Activated CD4-positive, alpha-beta memory T cell treated with anti-CD3 and anti-CD28 coated beads for 36 hours (primary cell): ENCODE measurements at regions not wholly inside any gene's neighbourhood (a gene's known extent, or its start where the extent isn't known, plus 50 kb on each side); places are given as distances from the start of the nearest gene placed in this dataset.

ENCODE experiments used
- CTCF ChIA-PET: fragments of 350-600 bp; sonication (Branson Sonifier 250); formaldehyde crosslinking; loops from one replicate; lab custom pipeline; 2021; ENCODE audit warnings: antibody characterized with exemption, inconsistent platforms; lab: Charles Lee
- POLR2A ChIA-PET: fragments of 350-600 bp; sonication (Branson Sonifier 250); formaldehyde crosslinking; loops from one replicate; lab custom pipeline; 2021; ENCODE audit warnings: antibody characterized with exemption; lab: Charles Lee
- DNase-seq: peaks from one replicate; pipeline ENCODE4 v3.0.0-alpha.2; 2020
- H3K27ac Mint-ChIP-seq: one replicate; pipeline ENCODE4 v1.8.0; 2021; ENCODE audit warnings: mixed read lengths
- H3K27me3 Mint-ChIP-seq: one replicate; pipeline ENCODE4 v1.8.0; 2021; ENCODE audit warnings: mixed read lengths
- H3K36me3 Mint-ChIP-seq: one replicate; pipeline ENCODE4 v1.8.0; 2021; ENCODE audit warnings: mixed read lengths
- H3K4me1 Mint-ChIP-seq: one replicate; pipeline ENCODE4 v1.8.0; 2021; ENCODE audit warnings: low read depth, mixed read lengths
- H3K4me3 Mint-ChIP-seq: one replicate; pipeline ENCODE4 v1.8.0; 2021; ENCODE audit warnings: mild to moderate bottlenecking, mixed read lengths
- H3K9me3 Mint-ChIP-seq: one replicate; pipeline ENCODE4 v1.8.0; 2021; ENCODE audit warnings: mixed read lengths
- intact Hi-C: fragments of 100-400 bp; cut with micrococcal nuclease; formaldehyde crosslinking; loops from one replicate; pipeline ENCODE4 v1.15.1; 2023

DNA sequence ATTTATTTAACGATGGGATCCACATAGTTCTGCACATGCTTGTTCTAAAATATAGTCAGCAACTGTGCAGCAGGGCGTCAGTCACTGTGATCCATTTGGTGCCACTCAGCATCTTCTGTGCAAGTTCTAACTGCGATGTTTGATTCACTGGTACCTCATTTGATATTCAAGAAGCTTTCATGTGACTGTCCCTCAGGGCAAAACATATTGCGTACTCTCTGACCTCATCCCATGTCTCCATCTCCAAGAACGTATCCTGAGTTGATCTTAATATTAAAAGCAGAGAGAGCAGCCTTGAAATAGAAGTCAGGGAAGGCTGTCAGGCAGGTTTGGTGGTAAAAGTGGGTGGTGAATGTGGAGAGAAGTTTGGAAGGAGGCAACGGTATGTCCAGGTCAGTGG lies 116.5 kb upstream of the ATP10B start:
- intact Hi-C loops, result no loop called here
- ChIA-PET CTCF (no interaction called here), POLR2A (no interaction called here)
- DNase-seq, result no peak
- Mint-ChIP-seq H3K4me3 (no peak overlapping the region), H3K27me3 (peaks cover 12% of the 10 kb centered on the region), H3K27ac (no peak overlapping the region), H3K36me3 (no peaks in the 10 kb centered on the region), H3K4me1 (no peaks in the 10 kb centered on the region), H3K9me3 (no peaks in the 10 kb centered on the region)

DNA sequence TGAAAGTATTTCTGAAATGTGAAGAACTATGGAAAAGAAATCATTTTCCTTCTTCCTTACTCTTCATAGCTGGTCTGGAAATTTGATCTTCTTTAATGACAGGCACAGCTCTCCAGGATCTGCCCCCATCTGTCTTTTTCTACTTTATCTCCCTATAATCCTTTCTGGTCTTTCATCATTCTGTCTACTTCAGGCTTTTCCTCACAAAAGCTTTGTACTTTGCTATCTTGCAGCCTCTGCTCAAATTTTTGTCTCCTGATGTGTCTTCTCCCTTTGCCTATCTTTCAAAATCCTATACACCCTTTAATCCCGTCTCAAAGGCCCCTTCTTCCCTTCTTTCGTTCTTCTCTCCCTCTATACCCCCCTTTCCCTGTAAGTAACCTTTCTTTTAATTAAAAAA lies 114.9 kb upstream of the ATP10B start:
- POLR2A ChIA-PET, result no interaction called here
- CTCF ChIA-PET, result no interaction called here
- Mint-ChIP-seq H3K9me3 (no peaks in the 10 kb centered on the region), H3K36me3 (no peaks in the 10 kb centered on the region), H3K4me3 (no peak overlapping the region), H3K27ac (no peak overlapping the region), H3K4me1 (no peaks in the 10 kb centered on the region), H3K27me3 (peaks cover 10% of the 10 kb centered on the region)
- no peak for DNase-seq
- intact Hi-C loops, result no loop called here

DNA sequence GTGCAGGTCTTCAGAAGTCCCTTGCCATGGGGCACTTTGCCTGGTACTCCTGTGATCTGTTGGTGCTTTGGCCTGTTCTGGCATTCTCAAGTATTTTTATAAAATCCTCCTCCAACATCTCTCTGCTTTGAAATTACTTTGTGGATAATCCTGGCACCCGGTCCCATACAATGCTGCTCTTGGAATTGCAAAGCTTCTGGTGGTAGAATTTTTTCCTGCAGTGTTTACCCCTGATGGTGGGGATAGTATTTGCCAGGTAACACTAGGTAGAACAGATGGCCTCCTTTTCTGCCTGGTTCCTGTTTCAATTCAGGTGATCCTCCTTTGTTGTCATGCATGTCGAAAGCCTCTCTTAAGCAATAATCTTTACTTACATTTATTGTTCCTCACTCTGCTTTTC lies 109.8 kb upstream of the ATP10B start:
- intact Hi-C loops, result no loop called here
- Mint-ChIP-seq H3K4me3 (no peak overlapping the region), H3K27ac (no peak overlapping the region), H3K27me3 (peaks cover 5% of the 10 kb centered on the region), H3K4me1 (no peaks in the 10 kb centered on the region), H3K36me3 (no peaks in the 10 kb centered on the region), H3K9me3 (no peaks in the 10 kb centered on the region)
- ChIA-PET POLR2A (no interaction called here), CTCF (no interaction called here)
- no peak for DNase-seq

DNA sequence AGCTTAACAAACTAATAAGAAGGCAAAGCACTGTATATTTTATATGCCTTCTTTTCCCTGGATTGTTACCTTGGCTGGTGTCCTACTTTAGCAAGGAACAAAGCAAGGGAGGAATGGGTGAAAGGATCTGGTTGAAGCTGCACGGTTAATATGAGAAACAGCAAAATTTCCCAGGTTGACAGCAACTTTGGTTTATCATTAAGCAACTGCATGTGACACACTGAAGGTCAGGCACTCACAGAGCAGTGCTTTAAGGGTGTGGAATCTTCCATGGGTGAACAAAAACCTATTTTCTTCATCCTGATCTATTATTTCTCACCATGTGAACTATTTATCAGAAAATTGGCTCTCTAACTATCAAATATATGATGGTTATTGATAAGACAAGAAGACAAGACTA lies 109.0 kb upstream of the ATP10B start:
- intact Hi-C loops, result no loop called here
- Mint-ChIP-seq H3K4me3 (no peak overlapping the region), H3K36me3 (no peaks in the 10 kb centered on the region), H3K27ac (no peak overlapping the region), H3K4me1 (no peaks in the 10 kb centered on the region), H3K27me3 (peaks cover 8% of the 10 kb centered on the region), H3K9me3 (no peaks in the 10 kb centered on the region)
- DNase-seq, result no peak
- ChIA-PET POLR2A (no interaction called here), CTCF (no interaction called here)

DNA sequence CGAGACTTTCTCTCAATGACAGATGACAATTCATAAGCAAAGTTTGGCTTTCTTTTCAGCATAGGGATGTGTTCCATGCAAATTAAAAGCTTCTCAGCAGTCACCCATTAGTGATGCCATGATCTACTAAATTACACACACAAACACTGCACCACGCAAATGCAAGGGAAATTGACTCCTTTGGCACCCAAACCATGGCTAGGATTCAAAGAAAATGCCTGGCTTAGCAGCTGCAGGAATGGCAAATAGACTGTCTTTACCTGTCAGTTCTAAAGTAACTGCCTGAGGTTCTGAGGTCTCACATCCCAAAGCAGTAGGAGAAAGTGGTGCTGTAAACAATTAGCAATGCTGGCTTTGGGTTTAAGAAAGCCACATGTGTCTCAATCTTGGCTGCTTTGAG lies 108.6 kb upstream of the ATP10B start:
- Mint-ChIP-seq H3K4me3 (no peak overlapping the region), H3K27ac (no peak overlapping the region), H3K36me3 (no peaks in the 10 kb centered on the region), H3K4me1 (no peaks in the 10 kb centered on the region), H3K27me3 (peaks cover 8% of the 10 kb centered on the region), H3K9me3 (no peaks in the 10 kb centered on the region)
- ChIA-PET POLR2A (no interaction called here), CTCF (no interaction called here)
- intact Hi-C loops, result no loop called here
- no peak for DNase-seq

DNA sequence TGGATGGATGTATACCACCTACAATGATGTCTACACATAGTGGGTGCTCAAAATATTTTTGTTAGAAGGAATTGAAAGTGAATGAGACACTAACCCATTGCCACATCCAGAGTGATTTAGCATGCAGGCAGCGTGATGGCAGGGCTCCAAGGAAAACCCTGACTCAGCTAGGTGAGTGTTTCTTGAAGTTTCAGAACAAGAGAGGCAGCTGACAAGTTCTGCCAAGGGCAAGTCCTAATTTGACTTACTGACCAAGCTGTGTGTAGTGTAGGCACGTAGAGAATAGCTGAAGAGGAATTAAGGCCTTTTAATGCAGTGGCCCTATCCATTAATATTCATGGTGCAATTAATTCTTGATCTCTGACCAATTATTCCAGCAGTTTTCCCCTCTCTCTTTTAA lies 107.8 kb upstream of the ATP10B start:
- Mint-ChIP-seq H3K4me1 (no peaks in the 10 kb centered on the region), H3K27me3 (peaks cover 8% of the 10 kb centered on the region), H3K36me3 (no peaks in the 10 kb centered on the region), H3K4me3 (no peak overlapping the region), H3K9me3 (no peaks in the 10 kb centered on the region), H3K27ac (no peak overlapping the region)
- intact Hi-C loops, result loop anchor here (10.0 kb wide), 1 partner anchor 525 kb away; no protein-coding TSS in a partner anchor
- peak; percentile 15 for DNase-seq
- CTCF ChIA-PET, result no interaction called here
- POLR2A ChIA-PET, result no interaction called here

DNA sequence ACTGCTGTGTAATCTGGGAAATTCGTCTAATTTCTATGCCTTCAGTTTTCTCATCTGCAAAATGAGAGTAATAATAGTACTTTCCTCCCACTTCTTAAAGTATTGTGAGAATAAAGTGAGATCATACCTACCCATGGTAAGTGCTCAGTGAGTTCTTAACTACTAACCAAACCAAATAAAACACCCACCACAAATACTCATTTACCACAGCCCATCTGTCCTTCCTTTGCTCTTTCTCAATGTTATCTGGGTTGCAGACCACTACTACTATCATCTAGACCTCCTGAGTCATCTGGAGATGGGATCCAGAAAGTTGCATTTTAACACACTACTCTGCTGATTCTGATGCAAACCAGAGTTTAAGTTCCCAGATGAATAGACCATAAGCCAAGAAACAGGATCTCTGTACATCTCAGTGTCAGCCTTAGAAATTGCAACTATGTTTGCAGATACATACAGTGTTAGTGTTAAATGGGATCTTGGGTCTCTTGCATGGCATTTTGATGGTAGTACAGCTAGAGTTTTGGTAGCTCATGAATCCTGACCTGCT lies 105.4 kb upstream of the ATP10B start:
- Mint-ChIP-seq H3K27me3 (peaks cover 8% of the 10 kb centered on the region), H3K9me3 (no peaks in the 10 kb centered on the region), H3K4me1 (no peaks in the 10 kb centered on the region), H3K27ac (no peak overlapping the region), H3K4me3 (no peak overlapping the region), H3K36me3 (no peaks in the 10 kb centered on the region)
- CTCF ChIA-PET, result no interaction called here
- intact Hi-C loops, result loop anchor here (10.0 kb wide), 1 partner anchor 523 kb away; no protein-coding TSS in a partner anchor
- no peak for DNase-seq
- POLR2A ChIA-PET, result no interaction called here

DNA sequence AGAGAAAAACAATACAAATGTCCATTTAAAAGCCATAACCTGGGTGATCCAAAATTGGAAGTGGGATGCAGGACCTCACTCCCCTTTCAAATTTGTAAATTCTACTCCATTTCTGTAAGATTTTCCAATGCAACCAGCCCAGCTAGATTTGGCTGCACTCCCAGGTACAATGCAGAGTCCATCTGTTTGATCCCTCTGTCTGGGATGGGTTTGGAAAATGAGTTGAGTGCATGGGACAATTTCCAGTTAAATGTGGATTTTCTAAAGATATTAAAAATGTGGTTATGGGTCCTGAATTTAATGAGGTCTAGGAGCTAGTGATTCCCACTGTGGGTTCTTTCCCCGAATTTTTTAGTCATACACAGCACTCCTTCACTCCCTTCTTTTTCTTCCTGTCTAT lies 104.0 kb upstream of the ATP10B start:
- H3K27ac Mint-ChIP-seq, result no peak overlapping the region
- H3K36me3 Mint-ChIP-seq, result no peaks in the 10 kb centered on the region
- H3K9me3 Mint-ChIP-seq, result no peaks in the 10 kb centered on the region
- H3K4me3 Mint-ChIP-seq, result no peak overlapping the region
- CTCF ChIA-PET, result no interaction called here
- intact Hi-C loops, result loop anchor here (10.0 kb wide), 1 partner anchor 521 kb away; no protein-coding TSS in a partner anchor
- peaks cover 8% of the 10 kb centered on the region for H3K27me3 Mint-ChIP-seq
- H3K4me1 Mint-ChIP-seq, result no peaks in the 10 kb centered on the region
- no peak for DNase-seq
- POLR2A ChIA-PET, result no interaction called here

DNA sequence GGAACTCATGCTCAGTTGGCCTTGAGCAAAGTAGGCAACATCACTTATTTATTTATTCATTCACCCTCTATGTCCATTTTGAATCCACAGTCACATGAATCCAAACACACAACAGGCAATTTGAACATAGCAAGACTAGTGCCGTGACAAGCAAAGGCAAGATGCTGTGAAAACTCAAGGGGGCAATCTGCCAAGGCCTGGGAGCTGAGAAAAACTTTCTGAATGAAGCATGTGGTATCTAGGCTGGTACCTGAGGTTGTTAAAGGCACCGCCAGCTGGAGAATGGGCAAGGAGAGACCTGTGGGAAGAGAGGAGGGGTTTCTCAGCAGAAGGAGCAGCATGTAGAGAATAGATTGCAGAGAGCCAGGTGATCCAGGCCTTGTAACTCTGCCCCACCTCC lies 98.3 kb upstream of the ATP10B start:
- no peaks in the 10 kb centered on the region for H3K4me1 Mint-ChIP-seq
- H3K9me3 Mint-ChIP-seq, result no peaks in the 10 kb centered on the region
- H3K27me3 Mint-ChIP-seq, result peaks cover 4% of the 10 kb centered on the region
- intact Hi-C loops, result loop anchor here (10.0 kb wide), 1 partner anchor 516 kb away; no protein-coding TSS in a partner anchor
- H3K27ac Mint-ChIP-seq, result no peak overlapping the region
- H3K36me3 Mint-ChIP-seq, result no peaks in the 10 kb centered on the region
- no peak for DNase-seq
- H3K4me3 Mint-ChIP-seq, result no peak overlapping the region
- ChIA-PET CTCF (no interaction called here), POLR2A (no interaction called here)

DNA sequence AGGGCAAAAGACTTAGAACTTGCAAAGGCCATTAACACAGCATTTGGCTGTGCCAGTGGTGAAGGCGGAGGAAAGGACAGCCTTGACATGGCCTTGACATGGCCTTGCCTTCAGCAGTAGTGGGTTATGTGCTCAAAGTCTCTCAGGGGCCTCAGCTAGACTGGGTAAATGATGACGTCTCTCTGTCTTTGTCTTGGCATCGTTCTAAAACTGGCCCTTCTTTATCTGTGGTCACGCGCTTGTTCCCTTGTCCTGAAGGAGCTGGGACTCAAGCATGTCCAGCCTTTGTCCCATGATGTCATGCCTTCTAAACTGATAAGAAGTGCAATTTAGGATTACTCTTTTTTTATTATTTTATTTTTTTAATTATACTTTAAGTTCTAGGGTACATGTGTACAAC lies 88.7 kb upstream of the ATP10B start:
- POLR2A ChIA-PET, result no interaction called here
- Mint-ChIP-seq H3K4me3 (no peak overlapping the region), H3K27me3 (peaks cover 1% of the 10 kb centered on the region), H3K4me1 (no peaks in the 10 kb centered on the region), H3K9me3 (peaks cover 2% of the 10 kb centered on the region), H3K27ac (no peak overlapping the region), H3K36me3 (no peaks in the 10 kb centered on the region)
- CTCF ChIA-PET, result no interaction called here
- intact Hi-C loops, result no loop called here
- DNase-seq, result no peak

DNA sequence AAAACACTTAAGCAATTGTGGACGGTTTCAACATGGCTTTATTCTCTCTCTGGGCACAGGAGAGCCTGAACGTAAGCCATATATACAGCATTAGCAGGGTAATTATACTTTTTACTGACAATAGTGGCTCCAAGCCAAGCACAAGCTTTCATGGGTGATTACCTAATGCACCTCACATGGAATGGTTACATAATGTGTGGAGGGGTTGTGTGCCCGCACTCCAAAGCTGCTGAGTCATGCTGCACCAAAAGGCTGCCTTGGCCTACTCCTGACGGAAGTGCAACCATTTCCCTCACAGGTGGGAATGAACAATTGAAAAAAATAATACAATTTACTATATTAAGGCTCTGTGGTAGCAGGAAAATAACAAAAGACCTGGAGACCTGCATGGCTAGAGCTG lies 86.5 kb upstream of the ATP10B start:
- ChIA-PET POLR2A (no interaction called here), CTCF (no interaction called here)
- Mint-ChIP-seq H3K27ac (no peak overlapping the region), H3K4me3 (no peak overlapping the region), H3K4me1 (no peaks in the 10 kb centered on the region), H3K36me3 (no peaks in the 10 kb centered on the region), H3K27me3 (no peaks in the 10 kb centered on the region), H3K9me3 (peaks cover 2% of the 10 kb centered on the region)
- DNase-seq, result no peak
- intact Hi-C loops, result no loop called here

DNA sequence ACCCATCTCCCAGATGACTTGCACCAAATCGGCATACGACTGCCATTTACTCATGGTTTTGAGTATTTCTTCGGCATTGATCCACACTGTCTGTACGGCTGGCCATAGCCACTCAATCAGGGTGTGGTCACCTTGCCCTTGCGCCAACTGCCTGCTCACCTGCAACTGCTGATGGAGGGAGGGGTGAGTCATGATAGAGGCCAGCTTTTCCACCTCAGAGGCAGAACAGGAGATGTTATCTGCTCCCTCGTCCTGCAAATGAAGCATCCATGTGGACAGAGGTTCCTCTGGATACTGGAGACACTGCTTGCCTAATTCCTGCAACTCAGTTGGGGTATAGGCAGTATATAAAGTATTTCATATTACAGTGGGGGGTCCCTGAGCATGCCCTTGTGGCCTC lies 85.6 kb upstream of the ATP10B start:
- Mint-ChIP-seq H3K27ac (no peak overlapping the region), H3K4me1 (no peaks in the 10 kb centered on the region), H3K9me3 (peaks cover 2% of the 10 kb centered on the region), H3K27me3 (no peaks in the 10 kb centered on the region), H3K36me3 (no peaks in the 10 kb centered on the region), H3K4me3 (no peak overlapping the region)
- CTCF ChIA-PET, result no interaction called here
- no peak for DNase-seq
- intact Hi-C loops, result no loop called here
- POLR2A ChIA-PET, result no interaction called here

DNA sequence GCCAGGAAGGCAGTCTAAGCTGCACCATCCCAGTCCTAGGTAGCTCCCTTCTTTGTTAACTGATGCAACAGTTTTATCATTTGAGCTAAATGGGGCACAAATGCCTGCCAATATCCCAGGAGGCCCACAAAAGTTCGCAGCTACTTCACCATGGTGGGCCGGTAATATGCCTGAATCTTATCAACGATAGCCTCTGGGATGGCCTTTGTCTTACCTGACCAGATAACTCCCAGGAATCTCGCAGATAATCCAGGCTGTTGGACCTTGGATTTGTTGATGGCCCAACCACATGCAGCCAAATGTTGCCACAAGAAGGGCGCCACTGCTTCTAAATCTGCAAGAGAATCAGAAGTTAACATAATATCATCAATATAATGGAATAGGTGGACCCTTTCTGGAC lies 83.8 kb upstream of the ATP10B start:
- POLR2A ChIA-PET, result no interaction called here
- Mint-ChIP-seq H3K27ac (no peak overlapping the region), H3K4me1 (no peaks in the 10 kb centered on the region), H3K27me3 (no peaks in the 10 kb centered on the region), H3K9me3 (no peaks in the 10 kb centered on the region), H3K36me3 (no peaks in the 10 kb centered on the region), H3K4me3 (no peak overlapping the region)
- no peak for DNase-seq
- CTCF ChIA-PET, result no interaction called here
- intact Hi-C loops, result no loop called here
